H9 (cell line): ENCODE measurements at regions not wholly inside any gene's neighbourhood (a gene's known extent, or its start where the extent isn't known, plus 50 kb on each side); places are given as distances from the start of the nearest gene placed in this dataset.

Experiments used
- DNase-seq: peaks from one replicate; pipeline ENCODE4 v3.0.0-alpha.2; 2017
- H2AFZ ChIP-seq: one replicate; pipeline ENCODE4 v1.6.1; 2013; ENCODE audit warnings: mild to moderate bottlenecking, low read length, control low read depth, moderate library complexity
- H2AK5ac ChIP-seq: 2 replicates; pipeline ENCODE4 v1.6.1; 2013; ENCODE audit warnings: low read length, control low read depth, mixed read lengths; ENCODE audit not compliant: insufficient read length
- H2BK120ac ChIP-seq: one replicate; pipeline ENCODE4 v1.6.1; 2013; ENCODE audit warnings: low read depth, mild to moderate bottlenecking, low read length, control low read depth, inconsistent platforms; ENCODE audit not compliant: poor library complexity, severe bottlenecking
- H2BK12ac ChIP-seq: 2 replicates; pipeline ENCODE4 v1.6.1; 2013; ENCODE audit warnings: low read length, control low read depth, mixed read lengths, low read depth; ENCODE audit not compliant: insufficient read length
- H2BK15ac ChIP-seq: 2 replicates; pipeline ENCODE4 v1.6.1; 2013; ENCODE audit warnings: low read depth, low read length, control low read depth
- H2BK20ac ChIP-seq: one replicate; pipeline ENCODE4 v1.6.1; 2013; ENCODE audit warnings: low read depth, mild to moderate bottlenecking, low read length, control low read depth, inconsistent platforms; ENCODE audit not compliant: poor library complexity, severe bottlenecking
- H2BK5ac ChIP-seq: 2 replicates; pipeline ENCODE4 v1.6.1; 2013; ENCODE audit warnings: low read length, control low read depth, mixed read lengths; ENCODE audit not compliant: insufficient read length
- H3K14ac ChIP-seq: 2 replicates; pipeline ENCODE4 v1.6.1; 2013; ENCODE audit warnings: low read length, control low read depth; ENCODE audit not compliant: insufficient read depth
- H3K18ac ChIP-seq: 2 replicates; pipeline ENCODE4 v1.6.1; 2013; ENCODE audit warnings: low read depth, mild to moderate bottlenecking, mixed read lengths, low read length, control low read depth; ENCODE audit not compliant: insufficient read length
- H3K23ac ChIP-seq: 2 replicates; pipeline ENCODE4 v1.6.1; 2013; ENCODE audit warnings: low read length, control low read depth, mixed read lengths, low read depth; ENCODE audit not compliant: insufficient read length
- H3K23me2 ChIP-seq: 2 replicates; pipeline ENCODE4 v1.6.1; 2013; ENCODE audit warnings: low read depth, mild to moderate bottlenecking, mixed read lengths, low read length, control low read depth; ENCODE audit not compliant: insufficient read length, poor library complexity, severe bottlenecking
- H3K27ac ChIP-seq: 2 replicates; pipeline ENCODE4 v1.5.1; 2013; ENCODE audit warnings: low read length, control low read depth, mixed read lengths, low read depth; ENCODE audit not compliant: insufficient read length
- H3K27me3 ChIP-seq: 2 replicates; pipeline ENCODE4 v1.6.1; 2013; ENCODE audit warnings: low read length, control low read depth, inconsistent platforms; ENCODE audit not compliant: insufficient read depth
- H3K4ac ChIP-seq: 2 replicates; pipeline ENCODE4 v1.6.1; 2013; ENCODE audit warnings: low read depth, mild to moderate bottlenecking, control low read depth, inconsistent platforms, low read length, moderate library complexity
- H3K4me1 ChIP-seq: 2 replicates; pipeline ENCODE4 v1.6.1; 2013; ENCODE audit warnings: low read length, control low read depth, inconsistent platforms; ENCODE audit not compliant: insufficient read depth
- H3K4me2 ChIP-seq: 2 replicates; pipeline ENCODE4 v1.6.1; 2013; ENCODE audit warnings: low read length, control low read depth, mixed read lengths; ENCODE audit not compliant: insufficient read length, insufficient read depth
- H3K56ac ChIP-seq: 2 replicates; pipeline ENCODE4 v1.6.1; 2013; ENCODE audit warnings: low read depth, mild to moderate bottlenecking, mixed read lengths, low read length, control low read depth; ENCODE audit not compliant: insufficient read length
- H3K79me1 ChIP-seq: 2 replicates; pipeline ENCODE4 v1.6.1; 2013; ENCODE audit warnings: low read depth, mild to moderate bottlenecking, moderate library complexity, low read length, control low read depth, inconsistent platforms; ENCODE audit not compliant: insufficient read depth, poor library complexity, severe bottlenecking
- H3K79me2 ChIP-seq: 2 replicates; pipeline ENCODE4 v1.6.1; 2013; ENCODE audit warnings: low read length, control low read depth, inconsistent platforms; ENCODE audit not compliant: insufficient read depth
- H3K9ac ChIP-seq: 2 replicates; pipeline ENCODE4 v1.6.1; 2013; ENCODE audit warnings: low read length, control low read depth, mixed read lengths; ENCODE audit not compliant: insufficient read length; ENCODE audit errors: extremely low read depth
- H3K9me3 ChIP-seq: one replicate; pipeline ENCODE4 v1.6.1; 2013; ENCODE audit warnings: low read depth, low read length, inconsistent platforms; ENCODE audit not compliant: control insufficient read depth
- H3T11ph ChIP-seq: one replicate; pipeline ENCODE4 v1.6.1; 2013; ENCODE audit warnings: mild to moderate bottlenecking, low read length, control low read depth, inconsistent platforms
- H4K20me1 ChIP-seq: one replicate; pipeline ENCODE4 v1.6.1; 2013; ENCODE audit not compliant: control insufficient read depth, insufficient read length, insufficient read depth
- H4K5ac ChIP-seq: 2 replicates; pipeline ENCODE4 v1.6.1; 2013; ENCODE audit warnings: low read depth, mild to moderate bottlenecking, mixed read lengths, low read length, control low read depth; ENCODE audit not compliant: insufficient read length
- H4K8ac ChIP-seq: replicated peaks from 2 replicates; pipeline ENCODE4 v1.6.1; 2013; ENCODE audit warnings: low read length, control low read depth, mixed read lengths, low read depth; ENCODE audit not compliant: insufficient read length
- H4K91ac ChIP-seq: 2 replicates; pipeline ENCODE4 v1.6.1; 2013; ENCODE audit warnings: low read depth, mild to moderate bottlenecking, moderate library complexity, mixed read lengths, low read length, control low read depth; ENCODE audit not compliant: insufficient read length
- H3K27ac Mint-ChIP-seq, 3 experiments: 2 replicates in 2 of 3; 3 replicates in 1 of 3; pipeline ENCODE4 v1.8.0; 2020 to 2021; ENCODE audit warnings: mixed read lengths in 3 of 3, mild to moderate bottlenecking in 1 of 3, moderate library complexity in 1 of 3
- H3K27me3 Mint-ChIP-seq: 2 replicates; pipeline ENCODE4 v1.8.0; 2021; ENCODE audit warnings: low read depth, mild to moderate bottlenecking, moderate library complexity, mixed read lengths
- H3K36me3 Mint-ChIP-seq, 3 experiments: 2 replicates in 2 of 3; 3 replicates in 1 of 3; pipeline ENCODE4 v1.8.0; 2020 to 2021; ENCODE audit warnings: low read depth in 3 of 3, mixed read lengths in 3 of 3; ENCODE audit not compliant: insufficient read depth in 1 of 3
- H3K4me1 Mint-ChIP-seq, 2 experiments: 2 replicates each; pipeline ENCODE4 v1.8.0; 2020; ENCODE audit warnings: mixed read lengths in 2 of 2
- H3K4me3 Mint-ChIP-seq, 2 experiments: 2 replicates in 1 of 2; 3 replicates in 1 of 2; pipeline ENCODE4 v1.8.0; 2020 to 2021; ENCODE audit warnings: mild to moderate bottlenecking in 2 of 2, mixed read lengths in 2 of 2, moderate library complexity in 1 of 2
- H3K9me3 Mint-ChIP-seq, 2 experiments: 2 replicates in 1 of 2; 3 replicates in 1 of 2; pipeline ENCODE4 v1.8.0; 2020; ENCODE audit warnings: mild to moderate bottlenecking in 2 of 2, mixed read lengths in 2 of 2, moderate library complexity in 1 of 2
- CTCF ChIP-seq: fragments of 200-600 bp; sonication (generic); conservative IDR thresholded peaks from 3 replicates; pipeline ENCODE4 v1.8.0; 2021; ENCODE audit warnings: antibody characterized with exemption, mild to moderate bottlenecking
- WGBS: extraction: QIAGEN DNeasy Blood & Tissue Kit; methylation state at CpG from one replicate; pipeline ENCODE4 v1.1.7; 2013; ENCODE audit warnings: missing lambda C conversion rate, low lambda C conversion rate, mixed read lengths; ENCODE audit not compliant: insufficient read length; ENCODE audit errors: extremely low coverage; 5-methylcytosine and 5-hydroxymethylcytosine counted together

GRCh38 chr7:121545418-121545817 is 149.3 kb upstream of the FAM3C start:
- TF ChIP-seq CTCF = no peak
- H3T11ph ChIP-seq = no peak overlapping the region
- Mint-ChIP-seq H3K27ac (no peak overlapping the region), H3K4me1 (no peaks in the 10 kb centered on the region), H3K36me3 (peaks cover 3 to 19% (median 11%) of the 10 kb centered on the region in 3 experiments; a peak in 6 of 7 replicates), H3K4me3 (no peak overlapping the region), H3K27me3 (no peaks in the 10 kb centered on the region; the same call in 1 of the 2 replicates), H3K9me3 (peaks cover 12 to 16% of the 10 kb centered on the region in 2 experiments)
- H4K91ac ChIP-seq = no peak overlapping the region
- H4K20me1 ChIP-seq = no peaks in the 10 kb centered on the region
- H3K14ac ChIP-seq = no peak overlapping the region
- no peak overlapping the region for H2BK15ac ChIP-seq
- no peak overlapping the region for H3K18ac ChIP-seq
- no CpG with 5 or more reads among the region's 2 CpGs for WGBS
- H3K4me1 ChIP-seq = no peaks in the 10 kb centered on the region
- H3K79me1 ChIP-seq = no peaks in the 10 kb centered on the region
- H3K23ac ChIP-seq = no peak overlapping the region
- no peak for DNase-seq
- H3K56ac ChIP-seq = no peak overlapping the region
- H3K9ac ChIP-seq = no peak overlapping the region
- no peak overlapping the region for H2BK120ac ChIP-seq
- H3K4me2 ChIP-seq = no peak overlapping the region
- H2BK20ac ChIP-seq = no peak overlapping the region
- H3K27ac ChIP-seq = no peak overlapping the region
- H3K4ac ChIP-seq = no peak overlapping the region
- H2AFZ ChIP-seq = no peak overlapping the region
- H3K27me3 ChIP-seq = no peaks in the 10 kb centered on the region
- no peaks in the 10 kb centered on the region for H3K79me2 ChIP-seq
- no peak overlapping the region for H2BK12ac ChIP-seq
- no peak overlapping the region for H4K5ac ChIP-seq
- no peaks in the 10 kb centered on the region for H3K23me2 ChIP-seq
- no peak overlapping the region for H2AK5ac ChIP-seq
- no peak overlapping the region for H4K8ac ChIP-seq
- no peak overlapping the region for H2BK5ac ChIP-seq
- H3K9me3 ChIP-seq = no peaks in the 10 kb centered on the region
